Fibroblast of lung (primary cell): ENCODE measurements at regions not wholly inside any gene's neighbourhood (a gene's known extent, or its start where the extent isn't known, plus 50 kb on each side); places are given as distances from the start of the nearest gene placed in this dataset.

Experiments
- DNase-seq, 2 donors: peaks; one replicate each; pipeline versions ENCODE4 v3.0.0 to v3.0.0-alpha.2; 2010; ENCODE audit warnings: low read depth in 2 of 2
- H2AFZ ChIP-seq: 2 replicates; pipeline ENCODE4 v1.5.1; 2012; ENCODE audit warnings: low read length, control low read depth, inconsistent platforms
- H3K27ac ChIP-seq: 2 replicates; pipeline ENCODE4 v1.5.1; 2011; ENCODE audit warnings: low read length, control low read depth; ENCODE audit not compliant: insufficient read depth
- H3K27me3 ChIP-seq: 2 replicates; pipeline ENCODE4 v1.5.1; 2011; ENCODE audit warnings: mild to moderate bottlenecking, low read length; ENCODE audit not compliant: control insufficient read depth, insufficient read depth
- H3K36me3 ChIP-seq: 2 replicates; pipeline ENCODE4 v1.5.1; 2011; ENCODE audit warnings: low read length; ENCODE audit not compliant: control insufficient read depth, insufficient read depth
- H3K4me1 ChIP-seq: 2 replicates; pipeline ENCODE4 v1.5.1; 2011; ENCODE audit warnings: low read length; ENCODE audit not compliant: control insufficient read depth, insufficient read depth; ENCODE audit errors: extremely low read depth
- H3K4me2 ChIP-seq: 2 replicates; pipeline ENCODE4 v1.5.1; 2011; ENCODE audit warnings: low read length, control low read depth; ENCODE audit not compliant: insufficient read depth; ENCODE audit errors: extremely low read depth
- H3K4me3 ChIP-seq, 4 experiments: fragments of 200-600 bp in 1 of 4; sonication (generic) in 1 of 4; replicated peaks in 1 of 4; 2 replicates each; pipeline ENCODE4 v1.5.1; 2011 to 2016; ENCODE audit warnings: low read length in 4 of 4, low read depth in 3 of 4, mild to moderate bottlenecking in 3 of 4, control low read depth in 2 of 4, inconsistent platforms in 1 of 4, mixed read lengths in 1 of 4; ENCODE audit not compliant: insufficient read depth in 1 of 4; ENCODE audit errors: control extremely low read depth in 1 of 4
- H3K79me2 ChIP-seq: 2 replicates; pipeline ENCODE4 v1.5.1; 2012; ENCODE audit warnings: mild to moderate bottlenecking, low read length, inconsistent platforms; ENCODE audit not compliant: control insufficient read depth, insufficient read depth
- H3K9ac ChIP-seq: 2 replicates; pipeline ENCODE4 v1.5.1; 2011; ENCODE audit warnings: mild to moderate bottlenecking, low read length, control low read depth; ENCODE audit not compliant: insufficient read depth
- H3K9me3 ChIP-seq: 2 replicates; pipeline ENCODE4 v1.5.1; 2012; ENCODE audit warnings: low read depth, low read length; ENCODE audit not compliant: control insufficient read depth, insufficient read depth
- H4K20me1 ChIP-seq: 2 replicates; pipeline ENCODE4 v1.5.1; 2011; ENCODE audit warnings: low read length; ENCODE audit not compliant: control insufficient read depth, insufficient read depth; ENCODE audit errors: extremely low read depth
- EZH2 ChIP-seq: IDR thresholded peaks from 2 replicates; pipeline ENCODE4 v1.5.1; 2012; ENCODE audit warnings: low read length, control low read depth, mild to moderate bottlenecking; ENCODE audit errors: missing control alignments
- TF ChIP-seq, protein P1 (sequence below), 2 donors: IDR thresholded peaks in 1 of 2; conservative IDR thresholded peaks in 1 of 2; 1 replicate in 1 of 2; 2 replicates in 1 of 2; pipeline ENCODE4 v1.5.1; 2011 to 2012; ENCODE audit warnings: low read length in 2 of 2, control low read depth in 1 of 2, inconsistent platforms in 1 of 2, low read depth in 1 of 2, mild to moderate bottlenecking in 1 of 2

DNA sequence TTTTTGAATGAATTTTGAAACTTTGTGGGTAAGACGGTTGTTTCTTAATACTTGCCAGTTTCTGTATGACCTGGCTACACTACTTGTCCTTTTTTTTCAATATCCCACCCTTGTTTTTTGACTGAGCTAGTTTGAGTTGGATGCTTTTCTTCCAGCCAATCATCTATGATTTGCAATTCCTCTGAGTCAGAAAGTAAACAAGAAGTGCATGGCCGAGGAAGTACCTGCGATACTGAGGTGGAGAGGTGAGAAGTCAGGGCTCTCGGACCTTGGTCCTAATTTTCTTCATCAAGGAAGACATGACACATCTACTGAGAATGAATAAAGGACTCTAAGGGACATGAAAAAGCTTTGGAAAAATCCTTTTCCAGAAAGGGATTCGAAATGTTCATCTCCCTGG, 185.7 kb downstream of the LINC00237 start:
- no peak overlapping the region for H2AFZ ChIP-seq
- no peak overlapping the region for H3K4me2 ChIP-seq
- TF ChIP-seq, protein P1, sequence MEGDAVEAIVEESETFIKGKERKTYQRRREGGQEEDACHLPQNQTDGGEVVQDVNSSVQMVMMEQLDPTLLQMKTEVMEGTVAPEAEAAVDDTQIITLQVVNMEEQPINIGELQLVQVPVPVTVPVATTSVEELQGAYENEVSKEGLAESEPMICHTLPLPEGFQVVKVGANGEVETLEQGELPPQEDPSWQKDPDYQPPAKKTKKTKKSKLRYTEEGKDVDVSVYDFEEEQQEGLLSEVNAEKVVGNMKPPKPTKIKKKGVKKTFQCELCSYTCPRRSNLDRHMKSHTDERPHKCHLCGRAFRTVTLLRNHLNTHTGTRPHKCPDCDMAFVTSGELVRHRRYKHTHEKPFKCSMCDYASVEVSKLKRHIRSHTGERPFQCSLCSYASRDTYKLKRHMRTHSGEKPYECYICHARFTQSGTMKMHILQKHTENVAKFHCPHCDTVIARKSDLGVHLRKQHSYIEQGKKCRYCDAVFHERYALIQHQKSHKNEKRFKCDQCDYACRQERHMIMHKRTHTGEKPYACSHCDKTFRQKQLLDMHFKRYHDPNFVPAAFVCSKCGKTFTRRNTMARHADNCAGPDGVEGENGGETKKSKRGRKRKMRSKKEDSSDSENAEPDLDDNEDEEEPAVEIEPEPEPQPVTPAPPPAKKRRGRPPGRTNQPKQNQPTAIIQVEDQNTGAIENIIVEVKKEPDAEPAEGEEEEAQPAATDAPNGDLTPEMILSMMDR (conservative IDR thresholded peaks at IDR 0.05 in 1 of 2, IDR thresholded peaks at IDR 0.05 in 1 of 2; ENCODE audit: low read depth in 1 of 2, low read length in 2 of 2) = no peak
- no peak for TF ChIP-seq EZH2
- no peak overlapping the region for H3K4me3 ChIP-seq
- no peaks in the 10 kb centered on the region for H3K9me3 ChIP-seq
- no peaks in the 10 kb centered on the region for H3K79me2 ChIP-seq
- no peaks in the 10 kb centered on the region for H3K27me3 ChIP-seq
- no peak overlapping the region for H3K9ac ChIP-seq
- H3K36me3 ChIP-seq = no peaks in the 10 kb centered on the region
- DNase-seq = no peak
- H3K27ac ChIP-seq = no peak overlapping the region
- no peaks in the 10 kb centered on the region for H3K4me1 ChIP-seq
- no peaks in the 10 kb centered on the region for H4K20me1 ChIP-seq

DNA sequence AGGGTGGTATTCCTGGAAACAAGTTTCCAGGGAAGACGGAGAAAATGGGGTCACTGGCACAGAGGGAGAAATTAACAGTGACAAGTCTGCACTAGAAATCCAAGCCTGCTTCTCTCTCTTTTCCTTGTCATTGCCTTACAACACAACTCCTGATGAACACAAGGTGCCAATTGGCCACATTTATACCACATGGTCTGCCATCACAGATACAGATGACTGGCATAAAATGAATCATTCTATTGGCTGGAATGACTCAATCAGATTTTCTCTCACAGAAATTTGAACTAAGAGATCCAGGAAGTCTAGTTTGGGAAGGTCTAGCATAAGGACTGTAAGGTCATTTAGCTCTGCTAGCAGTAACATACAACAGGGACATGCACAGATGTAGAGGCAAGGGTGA, 190.3 kb downstream of the LINC00237 start:
- TF ChIP-seq EZH2 = no peak
- TF ChIP-seq, protein P1 (conservative IDR thresholded peaks at IDR 0.05 in 1 of 2, IDR thresholded peaks at IDR 0.05 in 1 of 2; ENCODE audit: low read depth in 1 of 2, low read length in 2 of 2) = no peak
- H3K27me3 ChIP-seq = no peaks in the 10 kb centered on the region
- H3K79me2 ChIP-seq = no peaks in the 10 kb centered on the region
- no peak for DNase-seq
- H3K4me3 ChIP-seq = no peak overlapping the region
- no peak overlapping the region for H3K4me2 ChIP-seq
- no peaks in the 10 kb centered on the region for H4K20me1 ChIP-seq
- H3K9ac ChIP-seq = no peak overlapping the region
- H2AFZ ChIP-seq = no peak overlapping the region
- no peaks in the 10 kb centered on the region for H3K36me3 ChIP-seq
- no peaks in the 10 kb centered on the region for H3K4me1 ChIP-seq
- no peak overlapping the region for H3K27ac ChIP-seq
- H3K9me3 ChIP-seq = no peaks in the 10 kb centered on the region

DNA sequence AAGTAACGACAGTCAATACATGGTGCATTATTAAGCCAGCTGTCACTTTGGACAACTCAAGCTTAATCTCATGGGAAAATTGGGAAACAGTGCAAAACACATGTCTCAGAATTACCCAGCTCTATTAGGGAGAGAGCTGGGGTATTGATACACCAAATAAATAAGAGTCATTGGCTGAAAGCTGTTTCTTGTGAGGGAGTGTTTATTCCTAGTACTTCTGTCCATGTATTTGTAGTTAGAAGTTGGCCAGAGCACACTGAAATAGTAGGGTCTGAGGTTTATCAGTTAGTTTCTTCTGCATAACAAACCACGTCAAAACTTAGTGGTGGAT, 192.0 kb upstream of the RALGAPA2 start:
- Histone ChIP-seq H2AFZ (no peak overlapping the region), H3K9me3 (no peaks in the 10 kb centered on the region), H3K27me3 (no peaks in the 10 kb centered on the region), H3K9ac (no peak overlapping the region), H3K27ac (no peak overlapping the region), H3K36me3 (no peaks in the 10 kb centered on the region), H3K4me2 (no peak overlapping the region), H3K79me2 (no peaks in the 10 kb centered on the region), H4K20me1 (no peaks in the 10 kb centered on the region), H3K4me1 (no peaks in the 10 kb centered on the region), H3K4me3 (no peak overlapping the region)
- TF ChIP-seq EZH2 = no peak
- TF ChIP-seq, protein P1 (conservative IDR thresholded peaks at IDR 0.05 in 1 of 2, IDR thresholded peaks at IDR 0.05 in 1 of 2; ENCODE audit: low read depth in 1 of 2, low read length in 2 of 2) = no peak
- no peak for DNase-seq
